Neural cell (in vitro differentiated cells): ENCODE measurements at regions not wholly inside any gene's neighbourhood (a gene's known extent, or its start where the extent isn't known, plus 50 kb on each side); places are given as distances from the start of the nearest gene placed in this dataset.

Source experiments
- EP300 ChIP-seq: fragments of 450-650 bp; conservative IDR thresholded peaks from 2 replicates; pipeline ENCODE4 v1.6.1; 2014; ENCODE audit warnings: antibody characterized with exemption, mild to moderate bottlenecking, moderate library complexity; ENCODE audit not compliant: poor library complexity, severe bottlenecking
- EZH2 ChIP-seq: fragments of 200-600, 300-800 bp; shearing (Covaris generic), sonication (generic); IDR thresholded peaks from 2 replicates; pipeline ENCODE4 v1.6.1; 2014; ENCODE audit warnings: antibody characterized with exemption, low read length, borderline replicate concordance, mild to moderate bottlenecking; ENCODE audit not compliant: insufficient read depth, poor library complexity, severe bottlenecking
- MXI1 ChIP-seq: fragments of 450-650 bp; conservative IDR thresholded peaks from 2 replicates; pipeline ENCODE4 v1.6.1; 2014; ENCODE audit warnings: antibody characterized with exemption, mild to moderate bottlenecking; ENCODE audit not compliant: poor library complexity, severe bottlenecking
- POLR2AphosphoS5 ChIP-seq: IDR thresholded peaks from 2 replicates; pipeline ENCODE4 v1.6.1; 2012
- RAD21 ChIP-seq: fragments of 450-650 bp; conservative IDR thresholded peaks from 2 replicates; pipeline ENCODE4 v1.6.1; 2014; ENCODE audit warnings: antibody characterized with exemption, mild to moderate bottlenecking, moderate library complexity
- SMC3 ChIP-seq: fragments of 450-650 bp; conservative IDR thresholded peaks from 2 replicates; pipeline ENCODE4 v1.6.1; 2014; ENCODE audit warnings: antibody characterized with exemption, mild to moderate bottlenecking, moderate library complexity; ENCODE audit not compliant: poor library complexity
- TAF1 ChIP-seq: IDR thresholded peaks from 2 replicates; pipeline ENCODE4 v1.6.1; 2012; ENCODE audit warnings: low read depth
- TF ChIP-seq, protein P1 (sequence below): fragments of 450-650 bp; IDR thresholded peaks from 2 replicates; pipeline ENCODE4 v1.5.1; 2014; ENCODE audit warnings: antibody characterized with exemption, mild to moderate bottlenecking, moderate library complexity; ENCODE audit not compliant: poor library complexity, severe bottlenecking
- TF ChIP-seq, protein P2 (sequence below): IDR thresholded peaks from 2 replicates; pipeline ENCODE4 v1.6.1; 2012; ENCODE audit warnings: borderline replicate concordance

DNA sequence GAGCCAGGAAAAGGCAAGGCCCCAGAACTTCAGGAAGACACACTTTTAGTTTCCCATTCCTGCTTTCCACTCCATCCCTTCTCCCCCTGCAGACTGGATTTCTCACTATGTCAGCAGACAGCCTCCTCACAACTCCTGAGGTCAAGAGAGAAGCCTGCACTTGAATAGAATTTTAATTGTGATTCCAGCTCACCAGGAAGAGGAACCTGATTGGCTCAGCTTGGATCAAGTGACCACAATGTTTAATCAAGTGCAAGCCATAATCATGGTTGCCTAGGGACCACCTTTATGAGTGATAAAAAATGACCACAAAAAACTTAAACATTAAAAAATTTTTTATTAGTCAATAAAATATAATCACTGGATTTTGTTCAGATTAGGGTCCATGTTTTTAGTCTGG is 244.7 kb upstream of the RHOBTB1 start:
- TF ChIP-seq, protein P1, sequence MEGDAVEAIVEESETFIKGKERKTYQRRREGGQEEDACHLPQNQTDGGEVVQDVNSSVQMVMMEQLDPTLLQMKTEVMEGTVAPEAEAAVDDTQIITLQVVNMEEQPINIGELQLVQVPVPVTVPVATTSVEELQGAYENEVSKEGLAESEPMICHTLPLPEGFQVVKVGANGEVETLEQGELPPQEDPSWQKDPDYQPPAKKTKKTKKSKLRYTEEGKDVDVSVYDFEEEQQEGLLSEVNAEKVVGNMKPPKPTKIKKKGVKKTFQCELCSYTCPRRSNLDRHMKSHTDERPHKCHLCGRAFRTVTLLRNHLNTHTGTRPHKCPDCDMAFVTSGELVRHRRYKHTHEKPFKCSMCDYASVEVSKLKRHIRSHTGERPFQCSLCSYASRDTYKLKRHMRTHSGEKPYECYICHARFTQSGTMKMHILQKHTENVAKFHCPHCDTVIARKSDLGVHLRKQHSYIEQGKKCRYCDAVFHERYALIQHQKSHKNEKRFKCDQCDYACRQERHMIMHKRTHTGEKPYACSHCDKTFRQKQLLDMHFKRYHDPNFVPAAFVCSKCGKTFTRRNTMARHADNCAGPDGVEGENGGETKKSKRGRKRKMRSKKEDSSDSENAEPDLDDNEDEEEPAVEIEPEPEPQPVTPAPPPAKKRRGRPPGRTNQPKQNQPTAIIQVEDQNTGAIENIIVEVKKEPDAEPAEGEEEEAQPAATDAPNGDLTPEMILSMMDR, result no peak
- TF ChIP-seq EZH2 (no peak), EP300 (no peak), POLR2AphosphoS5 (no peak), TAF1 (no peak), SMC3 (no peak), MXI1 (no peak), RAD21 (no peak)
- TF ChIP-seq, protein P2, sequence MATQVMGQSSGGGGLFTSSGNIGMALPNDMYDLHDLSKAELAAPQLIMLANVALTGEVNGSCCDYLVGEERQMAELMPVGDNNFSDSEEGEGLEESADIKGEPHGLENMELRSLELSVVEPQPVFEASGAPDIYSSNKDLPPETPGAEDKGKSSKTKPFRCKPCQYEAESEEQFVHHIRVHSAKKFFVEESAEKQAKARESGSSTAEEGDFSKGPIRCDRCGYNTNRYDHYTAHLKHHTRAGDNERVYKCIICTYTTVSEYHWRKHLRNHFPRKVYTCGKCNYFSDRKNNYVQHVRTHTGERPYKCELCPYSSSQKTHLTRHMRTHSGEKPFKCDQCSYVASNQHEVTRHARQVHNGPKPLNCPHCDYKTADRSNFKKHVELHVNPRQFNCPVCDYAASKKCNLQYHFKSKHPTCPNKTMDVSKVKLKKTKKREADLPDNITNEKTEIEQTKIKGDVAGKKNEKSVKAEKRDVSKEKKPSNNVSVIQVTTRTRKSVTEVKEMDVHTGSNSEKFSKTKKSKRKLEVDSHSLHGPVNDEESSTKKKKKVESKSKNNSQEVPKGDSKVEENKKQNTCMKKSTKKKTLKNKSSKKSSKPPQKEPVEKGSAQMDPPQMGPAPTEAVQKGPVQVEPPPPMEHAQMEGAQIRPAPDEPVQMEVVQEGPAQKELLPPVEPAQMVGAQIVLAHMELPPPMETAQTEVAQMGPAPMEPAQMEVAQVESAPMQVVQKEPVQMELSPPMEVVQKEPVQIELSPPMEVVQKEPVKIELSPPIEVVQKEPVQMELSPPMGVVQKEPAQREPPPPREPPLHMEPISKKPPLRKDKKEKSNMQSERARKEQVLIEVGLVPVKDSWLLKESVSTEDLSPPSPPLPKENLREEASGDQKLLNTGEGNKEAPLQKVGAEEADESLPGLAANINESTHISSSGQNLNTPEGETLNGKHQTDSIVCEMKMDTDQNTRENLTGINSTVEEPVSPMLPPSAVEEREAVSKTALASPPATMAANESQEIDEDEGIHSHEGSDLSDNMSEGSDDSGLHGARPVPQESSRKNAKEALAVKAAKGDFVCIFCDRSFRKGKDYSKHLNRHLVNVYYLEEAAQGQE, result no peak
